Fibroblast of villous mesenchyme (primary cell): ENCODE measurements at regions not wholly inside any gene's neighbourhood (a gene's known extent, or its start where the extent isn't known, plus 50 kb on each side); places are given as distances from the start of the nearest gene placed in this dataset.

Experiments
- DNase-seq: peaks from one replicate; pipeline ENCODE4 v3.0.0-alpha.2; 2010; ENCODE audit warnings: low read depth
- H3K4me3 ChIP-seq: 2 replicates; pipeline ENCODE4 v1.5.1; 2011; ENCODE audit warnings: low read depth, mild to moderate bottlenecking, low read length
- CTCF ChIP-seq: IDR thresholded peaks from 2 replicates; pipeline ENCODE4 v1.5.1; 2012; ENCODE audit warnings: low read depth, mild to moderate bottlenecking, low read length; ENCODE audit not compliant: insufficient read depth

GRCh38 chr13:26991508-26992181, 180.0 kb downstream of the USP12 start:
- no peak for DNase-seq
- H3K4me3 ChIP-seq: no peak overlapping the region
- TF ChIP-seq CTCF: no peak

GRCh38 chr13:26989957-26990713, 181.5 kb downstream of the USP12 start:
- DNase-seq: no peak
- TF ChIP-seq CTCF: no peak
- H3K4me3 ChIP-seq: no peak overlapping the region

- H3K4me3 ChIP-seq: no peak overlapping the region
- no peak for TF ChIP-seq CTCF
Measured at GRCh38 chr13:26989261-26989956, 182.2 kb downstream of the USP12 start.

GRCh38 chr13:26988059-26988769, 183.4 kb downstream of the USP12 start:
- no peak overlapping the region for H3K4me3 ChIP-seq
- no peak for DNase-seq
- TF ChIP-seq CTCF: no peak

More at GRCh38 chr13:26989261-26989956, 182.2 kb downstream of the USP12 start:
- DNase-seq: no peak

GRCh38 chr13:26987486-26988013, 184.1 kb downstream of the USP12 start:
- DNase-seq: no peak
- no peak for TF ChIP-seq CTCF
- no peak overlapping the region for H3K4me3 ChIP-seq

GRCh38 chr13:26985285-26985878, 186.2 kb downstream of the USP12 start:
- TF ChIP-seq CTCF: peak; percentile 82
- DNase-seq: peak; percentile 86
- H3K4me3 ChIP-seq: no peak overlapping the region
